ENCODE measurements at regions not wholly inside any gene's neighbourhood (a gene's known extent, or its start where the extent isn't known, plus 50 kb on each side); places are given as distances from the start of the nearest gene placed in this dataset.

GRCh38 chr2:100692906-100693305 is 127.0 kb upstream of the NPAS2 start:
- no peak for TF ChIP-seq CTCF (conservative IDR thresholded peaks at IDR 0.05; ENCODE audit: low read length)
- DNase-seq (ENCODE audit: low read depth): no peak
- no peak overlapping the region for H3K4me3 ChIP-seq (ENCODE audit: low read length)

DNA sequence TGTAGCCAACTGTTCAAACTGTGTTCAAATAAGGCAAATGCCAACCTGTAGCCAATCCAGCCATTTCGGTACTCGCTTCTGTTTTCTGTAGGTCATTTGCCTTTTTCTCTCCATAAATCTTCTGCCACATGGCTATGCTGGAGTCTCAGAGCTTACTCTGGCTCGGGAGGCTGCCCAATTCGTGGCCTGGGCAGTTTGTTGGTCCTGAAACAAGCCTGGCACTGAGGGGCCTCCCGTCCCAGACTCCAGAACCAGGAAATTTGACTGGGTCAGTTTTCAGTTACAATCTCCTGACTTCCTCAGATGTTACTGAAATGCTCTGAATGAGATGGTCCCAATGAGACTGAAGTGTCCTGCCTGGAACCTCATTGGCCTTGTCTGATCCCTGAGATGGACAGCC is 120.8 kb upstream of the NPAS2 start:
- no peak overlapping the region for H3K4me3 ChIP-seq (ENCODE audit: low read length)
- no peak for DNase-seq (ENCODE audit: low read depth)
- TF ChIP-seq CTCF (conservative IDR thresholded peaks at IDR 0.05; ENCODE audit: low read length): no peak

DNA sequence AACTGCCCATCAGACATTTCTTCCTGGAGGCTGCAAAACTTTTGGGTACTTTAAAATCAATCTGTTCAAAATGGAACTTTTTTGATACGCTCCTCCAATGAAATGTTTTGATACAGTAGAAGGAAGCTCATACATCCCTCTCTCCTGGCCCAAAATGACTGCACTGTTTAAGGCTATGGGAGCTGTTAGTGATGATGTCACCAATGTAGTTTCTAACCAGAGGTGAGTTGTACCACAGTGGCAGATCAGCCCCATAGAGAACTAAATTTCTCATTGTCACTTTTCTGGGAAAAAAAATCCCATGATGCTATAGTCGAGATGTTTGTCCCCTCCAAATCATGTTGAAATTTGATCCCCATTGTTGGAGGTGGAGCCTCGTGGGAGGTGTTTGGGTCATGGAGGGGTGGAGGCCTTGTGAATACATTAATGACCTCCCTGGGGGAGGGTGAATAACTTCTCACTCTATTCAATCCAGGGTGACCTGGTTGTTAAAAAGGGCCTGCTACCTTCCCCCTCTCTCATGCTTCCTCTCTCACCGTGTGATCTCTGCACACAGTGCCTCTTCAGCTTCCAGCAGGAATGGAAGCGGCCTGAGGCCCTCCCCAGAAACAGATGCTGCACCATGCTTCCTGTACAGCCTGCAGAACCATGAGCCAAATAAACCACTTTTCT is 117.4 kb upstream of the NPAS2 start:
- DNase-seq (ENCODE audit: low read depth): no peak
- no peak overlapping the region for H3K4me3 ChIP-seq (ENCODE audit: low read length)
- TF ChIP-seq CTCF (conservative IDR thresholded peaks at IDR 0.05; ENCODE audit: low read length): no peak

GRCh38 chr2:100703213-100703612 is 116.7 kb upstream of the NPAS2 start:
- DNase-seq (ENCODE audit: low read depth): peak; percentile 76
- H3K4me3 ChIP-seq (ENCODE audit: low read length): no peak overlapping the region
- TF ChIP-seq CTCF (conservative IDR thresholded peaks at IDR 0.05; ENCODE audit: low read length): no peak

- H3K4me3 ChIP-seq (ENCODE audit: low read length): no peak overlapping the region
- no peak for TF ChIP-seq CTCF (conservative IDR thresholded peaks at IDR 0.05; ENCODE audit: low read length)
- DNase-seq (ENCODE audit: low read depth): no peak
These were observed 116.2 kb upstream of the NPAS2 start for GRCh38 chr2:100703739-100704138.

- no peak for TF ChIP-seq CTCF (conservative IDR thresholded peaks at IDR 0.05; ENCODE audit: low read length)
These were observed 115.8 kb upstream of the NPAS2 start for GRCh38 chr2:100704156-100704555.

GRCh38 chr2:100704711-100705110 is 115.2 kb upstream of the NPAS2 start:
- DNase-seq (ENCODE audit: low read depth): no peak
- no peak overlapping the region for H3K4me3 ChIP-seq (ENCODE audit: low read length)
- TF ChIP-seq CTCF (conservative IDR thresholded peaks at IDR 0.05; ENCODE audit: low read length): no peak

More at GRCh38 chr2:100704156-100704555, 115.8 kb upstream of the NPAS2 start:
- H3K4me3 ChIP-seq (ENCODE audit: low read length): no peak overlapping the region
- no peak for DNase-seq (ENCODE audit: low read depth)
